Mucosa of stomach (tissue), 1 donor: ENCODE measurements at regions not wholly inside any gene's neighbourhood (a gene's known extent, or its start where the extent isn't known, plus 50 kb on each side); places are given as distances from the start of the nearest gene placed in this dataset.

ENCODE experiments used
- H3K27me3 ChIP-seq: one replicate; pipeline ENCODE4 v1.7.0; 2013; ENCODE audit warnings: mild to moderate bottlenecking, low read length; ENCODE audit not compliant: control insufficient read depth, insufficient read depth
- H3K36me3 ChIP-seq: one replicate; pipeline ENCODE4 v1.7.0; 2013; ENCODE audit warnings: low read length; ENCODE audit not compliant: control insufficient read depth, insufficient read depth
- H3K4me1 ChIP-seq: one replicate; pipeline ENCODE4 v1.7.0; 2013; ENCODE audit warnings: mild to moderate bottlenecking, low read length; ENCODE audit not compliant: control insufficient read depth, insufficient read depth
- H3K4me3 ChIP-seq: one replicate; pipeline ENCODE4 v1.7.0; 2013; ENCODE audit warnings: low read length
- H3K9ac ChIP-seq: one replicate; pipeline ENCODE4 v1.7.0; 2013; ENCODE audit warnings: mild to moderate bottlenecking, low read length, moderate library complexity
- H3K9me3 ChIP-seq: one replicate; pipeline ENCODE4 v1.7.0; 2013; ENCODE audit warnings: mild to moderate bottlenecking, low read length, moderate library complexity; ENCODE audit not compliant: control insufficient read depth
- donor health status: Pancreatic carcinoma.

- H3K27me3 ChIP-seq: no peaks in the 10 kb centered on the region
- no peak overlapping the region for H3K9ac ChIP-seq
- H3K4me3 ChIP-seq: no peak overlapping the region
- no peaks in the 10 kb centered on the region for H3K36me3 ChIP-seq
- no peaks in the 10 kb centered on the region for H3K4me1 ChIP-seq
- no peaks in the 10 kb centered on the region for H3K9me3 ChIP-seq
These were observed 945.4 kb upstream of the MIR17HG start for GRCh38 chr13:90402102-90402501.

DNA sequence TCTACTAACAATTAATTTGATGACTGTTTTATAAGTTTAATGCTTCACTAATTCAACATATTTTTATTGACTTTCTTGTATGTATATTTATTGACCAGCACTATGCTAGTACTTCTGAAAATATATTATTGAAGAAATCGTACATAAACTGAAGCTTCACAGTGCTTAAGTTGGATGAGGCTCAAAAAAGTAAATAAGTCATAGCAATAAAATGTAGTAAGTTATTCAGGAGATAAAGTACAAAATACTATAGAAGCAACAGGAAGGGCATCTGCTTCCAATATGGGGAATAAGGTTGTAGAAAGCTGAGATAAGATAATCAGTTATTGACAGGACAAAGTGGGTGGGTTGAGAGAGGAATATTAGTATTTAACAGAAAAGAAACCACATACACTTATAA, 944.9 kb upstream of the MIR17HG start:
- Histone ChIP-seq H3K27me3 (no peaks in the 10 kb centered on the region), H3K4me3 (no peak overlapping the region), H3K4me1 (no peaks in the 10 kb centered on the region), H3K36me3 (no peaks in the 10 kb centered on the region), H3K9me3 (no peaks in the 10 kb centered on the region), H3K9ac (no peak overlapping the region)

GRCh38 chr13:90403330-90404082, 944.0 kb upstream of the MIR17HG start:
- Histone ChIP-seq H3K4me1 (no peaks in the 10 kb centered on the region), H3K9me3 (no peaks in the 10 kb centered on the region), H3K9ac (no peak overlapping the region), H3K27me3 (no peaks in the 10 kb centered on the region), H3K36me3 (no peaks in the 10 kb centered on the region), H3K4me3 (no peak overlapping the region)

- Histone ChIP-seq H3K9me3 (no peaks in the 10 kb centered on the region), H3K27me3 (no peaks in the 10 kb centered on the region), H3K4me3 (no peak overlapping the region), H3K36me3 (no peaks in the 10 kb centered on the region), H3K9ac (no peak overlapping the region), H3K4me1 (no peaks in the 10 kb centered on the region)
These were observed 942.2 kb upstream of the MIR17HG start for GRCh38 chr13:90405301-90405700.

DNA sequence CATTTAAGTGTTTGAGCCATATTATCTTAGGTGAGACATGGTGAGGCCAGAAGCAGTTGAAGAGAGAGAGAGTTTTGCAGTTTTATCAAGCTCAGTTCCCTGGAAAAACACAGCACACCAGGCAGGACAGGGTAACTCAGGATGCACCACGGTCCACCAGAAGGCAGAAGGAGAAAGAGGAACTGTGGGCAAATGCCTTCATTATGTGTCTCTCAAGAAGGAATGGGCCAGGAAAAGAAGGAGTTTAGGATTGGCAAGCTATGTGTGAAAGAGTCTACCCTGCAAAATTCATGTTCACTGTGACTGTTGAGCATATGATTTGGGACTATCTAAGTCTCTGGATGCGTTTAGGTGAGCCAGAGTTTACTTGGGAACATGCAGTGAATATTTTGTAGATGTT, 934.5 kb upstream of the MIR17HG start:
- no peak overlapping the region for H3K4me3 ChIP-seq
- no peaks in the 10 kb centered on the region for H3K36me3 ChIP-seq
- H3K4me1 ChIP-seq: no peaks in the 10 kb centered on the region
- H3K27me3 ChIP-seq: no peaks in the 10 kb centered on the region
- no peak overlapping the region for H3K9ac ChIP-seq
- no peaks in the 10 kb centered on the region for H3K9me3 ChIP-seq

GRCh38 chr13:90413548-90413947, 933.9 kb upstream of the MIR17HG start:
- Histone ChIP-seq H3K36me3 (no peaks in the 10 kb centered on the region), H3K4me1 (no peaks in the 10 kb centered on the region), H3K27me3 (no peaks in the 10 kb centered on the region), H3K9me3 (no peaks in the 10 kb centered on the region), H3K4me3 (no peak overlapping the region), H3K9ac (no peak overlapping the region)

- H3K4me3 ChIP-seq: no peak overlapping the region
- no peaks in the 10 kb centered on the region for H3K36me3 ChIP-seq
- H3K9ac ChIP-seq: no peak overlapping the region
- H3K27me3 ChIP-seq: no peaks in the 10 kb centered on the region
- H3K9me3 ChIP-seq: no peaks in the 10 kb centered on the region
- H3K4me1 ChIP-seq: no peaks in the 10 kb centered on the region
These were observed 932.5 kb upstream of the MIR17HG start for GRCh38 chr13:90414691-90415596.

GRCh38 chr13:90415902-90416301, 931.6 kb upstream of the MIR17HG start:
- Histone ChIP-seq H3K27me3 (no peaks in the 10 kb centered on the region), H3K9me3 (no peaks in the 10 kb centered on the region), H3K4me1 (no peaks in the 10 kb centered on the region), H3K36me3 (no peaks in the 10 kb centered on the region), H3K4me3 (no peak overlapping the region), H3K9ac (no peak overlapping the region)

GRCh38 chr13:90416519-90416918, 931.0 kb upstream of the MIR17HG start:
- H3K4me3 ChIP-seq: no peak overlapping the region
- H3K36me3 ChIP-seq: no peaks in the 10 kb centered on the region
- no peaks in the 10 kb centered on the region for H3K9me3 ChIP-seq
- no peak overlapping the region for H3K9ac ChIP-seq
- H3K4me1 ChIP-seq: no peaks in the 10 kb centered on the region
- no peaks in the 10 kb centered on the region for H3K27me3 ChIP-seq

- Histone ChIP-seq H3K27me3 (no peaks in the 10 kb centered on the region), H3K9ac (no peak overlapping the region), H3K36me3 (no peaks in the 10 kb centered on the region), H3K9me3 (no peaks in the 10 kb centered on the region), H3K4me3 (no peak overlapping the region), H3K4me1 (no peaks in the 10 kb centered on the region)
These were observed 930.5 kb upstream of the MIR17HG start for GRCh38 chr13:90416938-90417337.

DNA sequence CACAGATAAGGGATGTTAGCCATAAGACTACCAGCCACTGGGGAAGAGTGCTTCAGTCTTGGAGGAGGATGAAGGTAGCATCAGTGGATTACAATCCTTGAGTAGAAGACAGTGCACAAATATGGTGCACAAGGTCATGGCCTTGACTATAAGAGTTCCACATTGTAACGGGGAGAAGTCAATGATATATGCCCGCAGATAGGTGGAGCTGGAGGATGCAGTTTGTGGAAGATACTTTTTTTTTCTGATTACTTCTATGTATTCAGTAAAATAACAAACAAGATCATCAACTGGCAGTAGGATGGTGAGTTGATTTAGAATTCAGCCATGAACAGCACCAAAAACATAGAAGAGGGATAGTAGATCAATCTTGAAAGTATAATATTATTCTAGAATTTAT, 926.8 kb upstream of the MIR17HG start:
- Histone ChIP-seq H3K27me3 (no peaks in the 10 kb centered on the region), H3K4me1 (no peaks in the 10 kb centered on the region), H3K9ac (no peak overlapping the region), H3K36me3 (no peaks in the 10 kb centered on the region), H3K9me3 (no peaks in the 10 kb centered on the region), H3K4me3 (no peak overlapping the region)
